ENCODE measurements at regions not wholly inside any gene's neighbourhood (a gene's known extent, or its start where the extent isn't known, plus 50 kb on each side); places are given as distances from the start of the nearest gene placed in this dataset.

- Histone ChIP-seq H3K4me2 (no peak overlapping the region), H3K4me1 (peaks cover 0 to 21% (median 2%) of the 10 kb centered on the region in 10 experiments; a peak in 8 of 20 replicates), H3K36me3 (no peaks in the 10 kb centered on the region), H3K9me3 (replicated peaks in 1 of 11) (peaks cover 0 to 11% (median 5%) of the 10 kb centered on the region in 11 experiments; a peak in 8 of 22 replicates), H3K4me3 (no peak overlapping the region), H4K20me1 (no peaks in the 10 kb centered on the region), H3K27me3 (no peaks in the 10 kb centered on the region), H3K27ac (no peak overlapping the region), H3K9ac (no peak overlapping the region)
- TF ChIP-seq Cebpa-rat (IDR thresholded peaks at IDR 0.05): no peak
Observed at GRCh38 chr13:34411177-34411576, 530.9 kb upstream of the NBEA start.

- Histone ChIP-seq H4K20me1 (no peaks in the 10 kb centered on the region), H3K9ac (no peak overlapping the region), H3K4me1 (peaks cover 0 to 21% (median 2%) of the 10 kb centered on the region in 10 experiments; a peak in 8 of 20 replicates), H3K4me3 (no peak overlapping the region), H3K27me3 (no peaks in the 10 kb centered on the region), H3K36me3 (no peaks in the 10 kb centered on the region), H3K4me2 (no peak overlapping the region), H3K27ac (no peak overlapping the region), H3K9me3 (replicated peaks in 1 of 11) (peaks cover 0 to 8% (median 1%) of the 10 kb centered on the region in 11 experiments; a peak in 8 of 22 replicates)
- TF ChIP-seq Cebpa-rat (IDR thresholded peaks at IDR 0.05): no peak
Observed at GRCh38 chr13:34411894-34412293, 530.2 kb upstream of the NBEA start.

GRCh38 chr13:34412295-34412694 lies 529.8 kb upstream of the NBEA start:
- peaks cover 0 to 21% (median 2%) of the 10 kb centered on the region in 10 experiments; a peak in 8 of 20 replicates for H3K4me1 ChIP-seq
- H4K20me1 ChIP-seq: no peaks in the 10 kb centered on the region
- TF ChIP-seq Cebpa-rat (IDR thresholded peaks at IDR 0.05): no peak
- no peaks in the 10 kb centered on the region for H3K27me3 ChIP-seq
- H3K4me2 ChIP-seq: peak overlapping the region in 2 of 11 experiments; percentile 61 to 80; a peak in 1 of 22 replicates
- H3K27ac ChIP-seq: no peak overlapping the region
- H3K9ac ChIP-seq: no peak overlapping the region
- peaks cover 0 to 4% (median 0%) of the 10 kb centered on the region in 11 experiments; a peak in 1 of 22 replicates for H3K9me3 ChIP-seq (replicated peaks in 1 of 11)
- H3K36me3 ChIP-seq: no peaks in the 10 kb centered on the region
- no peak overlapping the region for H3K4me3 ChIP-seq

GRCh38 chr13:34412817-34413375 lies 529.2 kb upstream of the NBEA start:
- TF ChIP-seq Cebpa-rat (IDR thresholded peaks at IDR 0.05): no peak
- Histone ChIP-seq H3K36me3 (no peaks in the 10 kb centered on the region), H3K4me2 (peak overlapping the region in 4 of 11 experiments; percentile 41 to 80 (median 68); a peak in 8 of 22 replicates), H4K20me1 (no peaks in the 10 kb centered on the region), H3K4me1 (peaks cover 0 to 21% (median 2%) of the 10 kb centered on the region in 10 experiments; a peak in 8 of 20 replicates), H3K27me3 (no peaks in the 10 kb centered on the region), H3K9ac (no peak overlapping the region), H3K9me3 (replicated peaks in 1 of 11) (no peaks in the 10 kb centered on the region), H3K4me3 (no peak overlapping the region), H3K27ac (peak overlapping the region in 2 of 11 experiments; percentile 33 to 40; a peak in 3 of 22 replicates)

- TF ChIP-seq Cebpa-rat (IDR thresholded peaks at IDR 0.05): no peak
- no peaks in the 10 kb centered on the region for H4K20me1 ChIP-seq
- H3K36me3 ChIP-seq: no peaks in the 10 kb centered on the region
- H3K4me3 ChIP-seq: no peak overlapping the region
- no peaks in the 10 kb centered on the region for H3K27me3 ChIP-seq
- H3K4me1 ChIP-seq: peaks cover 0 to 21% (median 2%) of the 10 kb centered on the region in 10 experiments; a peak in 8 of 20 replicates
- H3K9me3 ChIP-seq (replicated peaks in 1 of 11): no peaks in the 10 kb centered on the region
- peak overlapping the region in 4 of 11 experiments; percentile 41 to 80 (median 68); a peak in 8 of 22 replicates for H3K4me2 ChIP-seq
- H3K27ac ChIP-seq: peak overlapping the region in 2 of 11 experiments; percentile 33 to 40; a peak in 3 of 22 replicates
- no peak overlapping the region for H3K9ac ChIP-seq
Observed at GRCh38 chr13:34413538-34414210, 528.4 kb upstream of the NBEA start.

GRCh38 chr13:34414616-34415015 lies 527.5 kb upstream of the NBEA start:
- H4K20me1 ChIP-seq: no peaks in the 10 kb centered on the region
- no peaks in the 10 kb centered on the region for H3K9me3 ChIP-seq (replicated peaks in 1 of 11)
- H3K27ac ChIP-seq: no peak overlapping the region
- H3K4me2 ChIP-seq: peak overlapping the region in 3 of 11 experiments; percentile 61 to 80 (median 76); a peak in 3 of 22 replicates
- no peak overlapping the region for H3K9ac ChIP-seq
- H3K4me1 ChIP-seq: peaks cover 0 to 21% (median 2%) of the 10 kb centered on the region in 10 experiments; a peak in 8 of 20 replicates
- H3K4me3 ChIP-seq: no peak overlapping the region
- H3K36me3 ChIP-seq: no peaks in the 10 kb centered on the region
- no peak for TF ChIP-seq Cebpa-rat (IDR thresholded peaks at IDR 0.05)
- H3K27me3 ChIP-seq: no peaks in the 10 kb centered on the region

GRCh38 chr13:34416971-34417380 lies 525.1 kb upstream of the NBEA start:
- no peak overlapping the region for H3K4me2 ChIP-seq
- TF ChIP-seq Cebpa-rat (IDR thresholded peaks at IDR 0.05): no peak
- no peaks in the 10 kb centered on the region for H3K36me3 ChIP-seq
- H4K20me1 ChIP-seq: no peaks in the 10 kb centered on the region
- H3K27ac ChIP-seq: no peak overlapping the region
- H3K9me3 ChIP-seq (replicated peaks in 1 of 11): no peaks in the 10 kb centered on the region
- H3K9ac ChIP-seq: no peak overlapping the region
- H3K4me3 ChIP-seq: no peak overlapping the region
- H3K4me1 ChIP-seq: peaks cover 0 to 21% (median 2%) of the 10 kb centered on the region in 10 experiments; a peak in 8 of 20 replicates
- H3K27me3 ChIP-seq: no peaks in the 10 kb centered on the region

GRCh38 chr13:34417896-34418295 lies 524.2 kb upstream of the NBEA start:
- Histone ChIP-seq H3K27me3 (no peaks in the 10 kb centered on the region), H3K9me3 (replicated peaks in 1 of 11) (no peaks in the 10 kb centered on the region), H3K4me2 (no peak overlapping the region), H3K9ac (no peak overlapping the region), H3K36me3 (no peaks in the 10 kb centered on the region), H3K4me1 (peaks cover 0 to 16% (median 2%) of the 10 kb centered on the region in 10 experiments; a peak in 8 of 20 replicates), H3K27ac (no peak overlapping the region), H4K20me1 (no peaks in the 10 kb centered on the region), H3K4me3 (no peak overlapping the region)
- TF ChIP-seq Cebpa-rat (IDR thresholded peaks at IDR 0.05): no peak

- Histone ChIP-seq H3K36me3 (no peaks in the 10 kb centered on the region), H3K4me3 (no peak overlapping the region), H3K9ac (no peak overlapping the region), H4K20me1 (no peaks in the 10 kb centered on the region), H3K4me1 (peaks cover 0 to 4% (median 0%) of the 10 kb centered on the region in 10 experiments; a peak in 8 of 20 replicates), H3K27me3 (no peaks in the 10 kb centered on the region), H3K4me2 (no peak overlapping the region), H3K27ac (no peak overlapping the region), H3K9me3 (replicated peaks in 1 of 11) (no peaks in the 10 kb centered on the region)
- no peak for TF ChIP-seq Cebpa-rat (IDR thresholded peaks at IDR 0.05)
Observed at GRCh38 chr13:34419025-34419424, 523.0 kb upstream of the NBEA start.
